HG03521 (cell line): ENCODE measurements at regions not wholly inside any gene's neighbourhood (a gene's known extent, or its start where the extent isn't known, plus 50 kb on each side); places are given as distances from the start of the nearest gene placed in this dataset.
"Not testable (repeated sequence)": the region's sequence is repeated elsewhere in the genome, so short reads cannot be mapped to it uniquely, and the experiment has no call there.

Experiments
- ATAC-seq: cut with Tn5 transposase; IDR thresholded peaks from one replicate; pipeline ENCODE4 v1.9.1; 2021; ENCODE audit warnings: mild to moderate bottlenecking, moderate library complexity; ENCODE audit not compliant: unreplicated experiment

- no peak for ATAC-seq
These were observed 174.3 kb upstream of the KRR1 start for GRCh38 chr12:75685617-75686225.

GRCh38 chr12:75684678-75685616 is 173.5 kb upstream of the KRR1 start:
- ATAC-seq, result no peak

- not testable (repeated sequence) for ATAC-seq
These were observed 172.7 kb upstream of the KRR1 start for GRCh38 chr12:75683995-75684586.

GRCh38 chr12:75683220-75683619 is 171.8 kb upstream of the KRR1 start:
- ATAC-seq, result no peak

GRCh38 chr12:75677522-75677921 is 166.1 kb upstream of the KRR1 start:
- ATAC-seq, result no peak

- ATAC-seq, result no peak
These were observed 163.0 kb upstream of the KRR1 start for GRCh38 chr12:75674393-75674792.

- ATAC-seq, result no peak
These were observed 160.8 kb upstream of the KRR1 start for GRCh38 chr12:75672200-75672599.

GRCh38 chr12:75670216-75670615 is 158.8 kb upstream of the KRR1 start:
- ATAC-seq, result no peak

GRCh38 chr12:75666939-75667334 is 155.5 kb upstream of the KRR1 start:
- no peak for ATAC-seq

GRCh38 chr12:75666126-75666938 is 154.9 kb upstream of the KRR1 start:
- ATAC-seq, result no peak

- no peak for ATAC-seq
These were observed 153.8 kb upstream of the KRR1 start for GRCh38 chr12:75665216-75665615.

- ATAC-seq, result no peak
These were observed 151.2 kb upstream of the KRR1 start for GRCh38 chr12:75662511-75663159.

- no peak for ATAC-seq
These were observed 150.5 kb upstream of the KRR1 start for GRCh38 chr12:75661908-75662307.

- no peak for ATAC-seq
These were observed 149.5 kb upstream of the KRR1 start for GRCh38 chr12:75660805-75661404.

- no peak for ATAC-seq
These were observed 148.7 kb upstream of the KRR1 start for GRCh38 chr12:75660107-75660530.

GRCh38 chr12:75658901-75659823 is 147.8 kb upstream of the KRR1 start:
- ATAC-seq, result no peak

GRCh38 chr12:75658286-75658685 is 146.9 kb upstream of the KRR1 start:
- ATAC-seq, result no peak

GRCh38 chr12:75657831-75658230 is 146.4 kb upstream of the KRR1 start:
- ATAC-seq, result no peak

- ATAC-seq, result not testable (repeated sequence)
These were observed 145.9 kb upstream of the KRR1 start for GRCh38 chr12:75657354-75657753.
